Uterus (tissue), 2 donors: ENCODE measurements at regions not wholly inside any gene's neighbourhood (a gene's known extent, or its start where the extent isn't known, plus 50 kb on each side); places are given as distances from the start of the nearest gene placed in this dataset.

Experiments
- CTCF ChIP-seq, 4 experiments: fragments of 200-600 bp in 2 of 4; fragments of 450-650 bp in 2 of 4; sonication (generic) in 2 of 4; IDR thresholded peaks; one replicate each; pipeline ENCODE4 v1.5.1; 2016 to 2019; ENCODE audit warnings: antibody characterized with exemption in 4 of 4, mild to moderate bottlenecking in 2 of 4, moderate library complexity in 1 of 4
- POLR2A ChIP-seq, 2 donors: fragments of 450-650 bp; IDR thresholded peaks; one replicate each; pipeline ENCODE4 v1.6.1; 2016; ENCODE audit warnings: antibody characterized with exemption in 2 of 2, mild to moderate bottlenecking in 1 of 2, moderate library complexity in 1 of 2

DNA sequence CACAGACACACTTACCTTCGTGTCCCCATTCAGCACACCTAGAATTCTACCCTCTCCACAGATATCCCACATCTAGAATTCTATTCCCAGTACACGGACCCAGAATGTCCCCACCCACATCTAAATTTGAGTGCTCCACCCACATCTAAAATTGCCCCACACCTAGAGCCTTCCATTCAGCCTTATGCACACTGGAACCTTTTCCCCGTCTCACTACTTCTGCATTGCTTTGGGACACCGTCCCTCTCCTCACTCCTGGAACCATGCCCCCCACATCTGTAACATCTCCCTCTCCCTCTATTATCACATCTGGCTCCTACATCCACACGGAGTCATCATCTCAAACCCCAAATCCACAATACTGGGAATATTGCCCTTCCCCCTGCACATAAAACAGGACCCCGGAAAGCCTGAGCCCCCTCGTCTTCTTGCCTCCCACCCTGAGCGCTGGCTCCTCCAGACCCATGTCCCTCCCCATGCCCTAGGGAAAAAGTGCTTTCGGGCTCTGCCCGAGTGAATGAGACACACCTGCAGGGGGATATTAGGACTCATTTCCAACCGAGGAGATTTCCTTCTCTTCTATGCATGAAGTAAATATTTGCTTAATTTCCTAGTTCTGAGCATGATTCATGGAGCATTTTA lies 125.8 kb upstream of the UNC5B start:
- TF ChIP-seq CTCF (IDR thresholded peaks at IDR 0.05) (no peak), POLR2A (IDR thresholded peaks at IDR 0.05) (no peak)
